Nucleus accumbens (tissue), 56 donors: ENCODE measurements at regions not wholly inside any gene's neighbourhood (a gene's known extent, or its start where the extent isn't known, plus 50 kb on each side); places are given as distances from the start of the nearest gene placed in this dataset.

Experiments used
- DNase-seq, 56 donors: peaks; one replicate each; lab custom pipeline; 2025; lab: John Stamatoyannopoulos, UW

GRCh38 chr9:1804128-1804865, 210.8 kb upstream of the SMARCA2 start:
- DNase-seq, result no peak

- no peak for DNase-seq
These were observed 185.4 kb upstream of the SMARCA2 start for GRCh38 chr9:1829719-1830118.

GRCh38 chr9:1832960-1833359, 182.2 kb upstream of the SMARCA2 start:
- DNase-seq, result no peak

- DNase-seq, result peak in 7 of 56 donors; percentile 0 to 19 (median 1)
These were observed 177.6 kb upstream of the SMARCA2 start for GRCh38 chr9:1837453-1838084.

GRCh38 chr9:1839909-1840308, 175.2 kb upstream of the SMARCA2 start:
- DNase-seq, result no peak

DNA sequence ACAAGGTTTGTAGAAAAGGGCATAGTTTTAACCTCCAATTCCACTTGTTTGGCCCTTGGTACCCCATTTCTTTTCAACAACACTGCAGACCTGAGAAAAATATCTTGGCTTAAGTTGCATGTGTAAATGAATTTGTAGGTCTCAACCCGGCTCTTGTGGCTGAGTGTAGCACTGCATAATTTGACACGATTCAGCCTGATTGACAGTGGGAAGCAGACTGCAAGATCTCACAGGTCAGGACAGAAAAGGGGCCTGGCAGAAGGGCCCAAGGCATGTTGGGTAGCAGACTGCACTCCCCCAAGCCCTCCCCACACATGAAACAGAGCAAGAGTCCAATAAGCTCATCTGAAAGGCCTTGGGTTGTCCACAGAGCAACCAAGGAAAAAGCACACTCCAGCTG, 169.7 kb upstream of the SMARCA2 start:
- DNase-seq, result no peak

- DNase-seq, result no peak
These were observed 159.4 kb upstream of the SMARCA2 start for GRCh38 chr9:1855726-1856125.

- DNase-seq, result no peak
These were observed 157.3 kb upstream of the SMARCA2 start for GRCh38 chr9:1857808-1858207.

DNA sequence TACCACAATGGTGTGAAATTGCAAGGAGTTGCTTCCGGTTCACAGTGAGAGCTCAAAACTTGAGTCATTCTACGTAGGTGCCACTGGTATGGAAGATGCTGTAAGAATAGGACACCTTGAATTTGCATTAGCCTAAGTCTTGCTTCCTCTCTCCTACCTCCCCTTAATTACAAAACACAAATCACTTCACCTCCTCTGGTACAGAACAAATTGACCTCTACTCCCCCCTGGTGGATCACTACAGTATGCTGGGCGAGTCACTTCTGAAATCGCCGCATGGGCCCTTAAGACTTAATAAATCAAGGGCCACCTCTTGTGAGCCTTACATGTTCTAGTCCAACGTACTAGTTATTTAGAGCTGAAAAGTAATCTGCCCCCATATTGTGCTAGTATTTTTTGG, 145.3 kb upstream of the SMARCA2 start:
- no peak for DNase-seq

GRCh38 chr9:1870915-1871314, 144.2 kb upstream of the SMARCA2 start:
- DNase-seq, result no peak

GRCh38 chr9:1871626-1872419, 143.3 kb upstream of the SMARCA2 start:
- DNase-seq, result no peak

GRCh38 chr9:1875251-1875851, 139.8 kb upstream of the SMARCA2 start:
- no peak for DNase-seq

DNA sequence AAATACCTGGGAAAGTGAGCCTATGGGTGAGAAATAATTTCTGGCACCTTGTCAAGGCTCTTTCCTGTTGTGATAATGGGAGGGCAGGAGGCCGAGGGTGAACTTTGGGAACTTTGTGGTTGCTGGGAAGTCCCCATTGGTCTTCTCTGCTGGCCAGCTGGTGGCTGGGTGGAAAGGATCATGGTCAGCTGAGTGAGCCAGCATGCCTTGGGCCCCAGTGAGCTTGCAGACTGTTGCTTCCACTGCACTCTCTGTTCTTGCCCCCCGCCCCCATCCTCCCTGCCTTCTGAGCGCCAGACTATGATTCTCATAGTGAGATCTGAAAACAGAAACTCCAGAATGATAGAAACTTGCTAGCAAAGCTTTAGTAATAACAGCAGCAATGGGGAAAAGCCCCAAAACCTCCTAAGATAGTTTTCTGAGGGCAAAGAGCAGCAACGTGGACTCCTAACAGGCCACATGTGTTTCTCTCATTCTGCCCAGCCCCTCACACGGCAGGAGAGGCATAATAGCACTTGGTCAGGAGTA, 139.2 kb upstream of the SMARCA2 start:
- no peak for DNase-seq

- no peak for DNase-seq
These were observed 138.2 kb upstream of the SMARCA2 start for GRCh38 chr9:1876891-1877496.

- no peak for DNase-seq
These were observed 137.2 kb upstream of the SMARCA2 start for GRCh38 chr9:1877951-1878350.

DNA sequence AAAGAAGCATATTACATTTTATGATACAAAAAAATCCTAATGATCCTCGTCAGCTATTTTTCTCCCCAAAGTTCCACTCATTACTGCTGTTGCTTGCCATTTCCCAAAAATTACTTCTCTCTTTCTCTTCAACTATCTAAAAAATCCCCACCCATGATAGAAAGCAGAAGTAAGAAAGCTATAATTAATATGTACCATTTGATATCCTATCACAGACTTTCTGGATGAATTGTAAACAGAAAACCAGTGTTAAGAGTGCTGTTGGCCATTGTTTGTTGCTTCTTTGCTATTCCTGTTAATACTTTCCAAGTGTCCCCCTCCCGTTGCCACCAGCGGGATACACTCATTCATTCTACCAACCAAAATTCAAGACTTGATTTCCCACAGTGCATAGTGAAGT, 136.3 kb upstream of the SMARCA2 start:
- no peak for DNase-seq

- no peak for DNase-seq
These were observed 135.6 kb upstream of the SMARCA2 start for GRCh38 chr9:1879501-1879900.

DNA sequence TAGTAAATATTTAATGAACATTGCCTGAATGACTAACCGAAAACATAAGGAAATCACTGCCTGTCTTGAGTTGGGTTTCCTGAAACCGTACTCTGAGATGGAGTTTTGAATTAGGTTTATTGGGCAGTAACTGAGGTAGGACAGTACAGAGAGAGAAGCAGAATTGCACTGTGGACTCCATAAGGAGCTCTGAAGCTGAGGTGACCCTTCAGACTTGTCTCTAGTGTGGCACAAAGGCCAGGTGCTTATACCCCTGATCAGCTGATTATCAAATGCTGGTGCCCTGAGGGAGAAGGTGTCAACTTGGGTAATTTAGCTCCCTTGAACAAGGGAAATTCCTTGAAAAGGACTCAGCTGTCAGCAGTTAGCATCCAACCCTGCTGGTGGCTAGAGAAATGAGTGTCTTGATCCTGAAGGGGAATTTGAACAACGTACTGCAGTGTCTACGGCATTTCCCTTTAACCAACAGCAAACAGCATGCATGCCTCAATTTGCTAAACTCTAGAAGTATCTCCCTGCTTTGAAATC, 135.0 kb upstream of the SMARCA2 start:
- DNase-seq, result no peak

GRCh38 chr9:1881708-1882295, 133.3 kb upstream of the SMARCA2 start:
- DNase-seq, result no peak
